CD1c-positive myeloid dendritic cell (primary cell): ENCODE measurements at regions not wholly inside any gene's neighbourhood (a gene's known extent, or its start where the extent isn't known, plus 50 kb on each side); places are given as distances from the start of the nearest gene placed in this dataset.

Source experiments
- DNase-seq: peaks from one replicate; pipeline ENCODE4 v3.0.0-alpha.2; 2016; ENCODE audit errors: extremely low spot score

DNA sequence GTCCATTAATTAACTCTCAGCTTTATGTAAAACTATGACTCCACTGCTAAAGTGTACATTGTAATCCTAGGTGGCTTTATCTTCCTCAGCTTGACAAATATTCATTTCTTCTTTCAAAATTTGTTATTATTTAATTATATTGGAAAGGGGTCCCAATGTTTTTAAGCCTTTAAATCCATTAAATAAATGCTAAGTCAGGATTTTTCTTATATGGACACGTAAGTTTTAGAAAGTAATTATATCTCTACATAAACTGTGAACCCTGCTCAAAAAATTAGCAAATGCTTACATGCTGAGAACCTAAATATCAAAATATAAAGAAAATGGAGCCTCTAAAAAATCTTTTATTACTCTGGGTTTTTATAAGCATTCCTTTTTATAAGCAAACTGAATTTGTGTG is 78.2 kb upstream of the MIR17HG start:
- no peak for DNase-seq

DNA sequence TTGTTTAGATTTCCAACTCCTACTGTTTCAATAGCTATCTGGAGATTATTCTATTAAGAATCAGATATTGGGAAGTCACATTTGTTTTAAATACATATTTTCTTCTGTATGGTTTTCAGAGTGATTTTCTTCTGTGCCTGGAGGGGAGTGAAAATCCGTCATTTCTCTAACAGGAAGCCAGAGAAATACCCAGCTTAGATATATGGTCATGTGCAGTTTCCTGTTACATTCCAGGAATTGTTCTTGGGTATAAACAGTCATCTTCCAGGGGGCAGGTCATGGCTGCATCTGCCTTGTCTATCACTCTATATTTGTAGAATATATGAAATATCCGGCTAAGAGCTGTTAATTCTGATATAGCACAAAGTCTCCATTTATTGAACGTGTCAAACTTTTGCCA is 77.5 kb upstream of the MIR17HG start:
- no peak for DNase-seq

DNA sequence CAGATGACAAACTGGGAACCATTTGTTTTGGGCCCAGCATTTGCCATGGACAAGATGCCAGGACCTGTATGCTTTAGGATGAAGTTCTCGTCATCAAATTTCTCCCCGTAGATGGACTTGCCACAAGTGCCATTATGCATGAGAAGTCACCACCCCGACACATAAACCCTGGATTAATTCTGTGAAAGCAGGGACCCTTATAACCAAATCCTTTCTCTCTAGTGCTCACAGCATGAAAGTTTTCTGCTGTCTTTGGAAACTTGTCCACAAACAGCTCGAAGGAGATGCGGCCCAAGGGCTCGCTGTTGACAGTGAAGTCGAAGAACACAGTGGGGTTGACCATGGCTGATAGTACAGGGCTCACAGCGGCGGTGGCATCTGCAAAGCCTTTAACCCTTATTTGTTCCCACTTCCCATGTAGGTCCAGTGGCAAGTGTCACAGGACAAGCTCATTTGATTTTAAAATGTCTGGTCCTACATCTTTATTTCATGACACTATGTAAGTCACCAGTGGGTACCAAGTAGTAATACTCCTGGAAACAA is 75.2 kb upstream of the MIR17HG start:
- no peak for DNase-seq

DNA sequence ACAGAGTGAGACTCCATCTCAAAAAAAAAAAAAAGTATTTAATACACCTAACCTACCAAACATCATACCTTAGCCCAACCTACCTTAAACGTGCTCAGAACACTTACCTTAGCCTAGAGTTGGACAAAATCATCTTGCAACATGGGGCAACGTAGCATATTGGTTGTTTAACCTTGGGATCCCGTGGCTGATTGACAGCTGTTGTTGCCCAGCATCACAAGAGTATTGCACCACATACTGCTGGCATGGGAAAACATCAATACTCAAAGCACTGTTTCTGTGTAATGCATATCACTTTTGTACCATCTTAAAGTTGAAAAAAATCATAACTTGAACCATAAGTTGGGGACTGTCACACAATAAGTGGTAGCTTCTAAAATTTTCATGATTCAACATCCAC is 73.8 kb upstream of the MIR17HG start:
- DNase-seq, result no peak

DNA sequence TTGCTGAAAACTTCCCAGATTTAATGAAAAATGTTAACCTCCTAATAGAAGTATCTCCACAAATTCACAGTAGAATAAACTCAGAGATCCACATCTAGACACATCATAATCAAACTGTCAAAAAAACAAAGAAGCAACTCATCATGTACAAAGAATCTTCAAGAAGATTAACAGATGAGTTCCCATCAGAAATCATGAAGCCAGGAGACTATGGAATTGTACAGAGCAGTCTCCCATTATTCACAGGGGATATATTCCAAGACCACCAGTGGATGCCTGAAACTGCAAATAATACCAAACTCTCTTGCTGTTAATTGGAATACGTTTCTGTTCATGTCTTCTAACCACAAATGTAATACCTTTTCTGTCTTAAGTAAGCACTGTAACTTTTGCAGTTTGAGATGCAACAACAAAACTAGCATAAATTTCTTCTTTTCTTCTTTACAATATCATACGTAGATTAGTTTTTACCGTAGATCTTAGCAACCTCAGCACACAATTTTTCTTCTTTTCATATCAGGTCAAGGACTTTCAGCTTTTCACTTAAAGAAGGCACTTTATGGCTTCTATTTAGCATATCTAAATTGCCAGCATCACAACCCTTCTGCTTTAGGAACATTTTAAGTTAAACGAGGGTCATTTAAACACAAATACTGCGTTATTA is 70.3 kb upstream of the MIR17HG start:
- no peak for DNase-seq

DNA sequence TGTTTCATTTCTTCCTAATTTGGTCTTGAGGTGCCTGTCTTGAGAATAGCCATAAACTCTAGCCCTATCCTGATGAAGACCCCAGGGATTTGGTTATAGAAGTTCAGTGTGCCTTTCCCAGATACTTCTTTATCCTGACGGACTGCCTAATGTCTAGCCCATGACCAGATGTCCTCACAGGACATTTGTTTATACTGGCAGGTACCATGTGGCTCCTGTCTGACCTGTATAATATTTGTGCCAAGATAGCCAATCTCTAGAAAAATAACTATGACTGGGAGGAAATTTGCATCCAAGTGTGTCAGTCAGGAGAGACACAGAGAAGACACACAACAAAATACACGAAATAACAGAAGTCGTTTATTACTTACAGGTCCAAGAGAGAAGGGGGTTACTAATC is 69.2 kb upstream of the MIR17HG start:
- no peak for DNase-seq

DNA sequence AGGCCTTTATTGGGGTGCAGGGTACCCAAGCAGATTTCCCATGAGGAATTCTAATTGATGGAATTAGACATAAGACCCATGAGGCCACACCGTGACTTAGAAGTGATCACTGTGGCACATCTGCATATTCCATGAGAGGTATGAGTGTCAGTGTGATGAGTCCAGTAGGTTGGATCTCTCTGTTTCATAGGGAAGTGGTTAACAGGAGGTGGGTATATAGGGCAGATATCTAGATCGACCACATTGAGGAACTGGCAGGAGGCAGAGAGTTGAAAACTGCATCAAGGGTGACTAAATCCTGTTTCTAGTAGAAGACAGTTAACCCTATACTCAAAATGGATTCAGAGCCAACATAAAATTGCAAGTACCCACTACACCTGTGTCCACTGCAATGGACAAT is 68.6 kb upstream of the MIR17HG start:
- DNase-seq, result peak; percentile 60

DNA sequence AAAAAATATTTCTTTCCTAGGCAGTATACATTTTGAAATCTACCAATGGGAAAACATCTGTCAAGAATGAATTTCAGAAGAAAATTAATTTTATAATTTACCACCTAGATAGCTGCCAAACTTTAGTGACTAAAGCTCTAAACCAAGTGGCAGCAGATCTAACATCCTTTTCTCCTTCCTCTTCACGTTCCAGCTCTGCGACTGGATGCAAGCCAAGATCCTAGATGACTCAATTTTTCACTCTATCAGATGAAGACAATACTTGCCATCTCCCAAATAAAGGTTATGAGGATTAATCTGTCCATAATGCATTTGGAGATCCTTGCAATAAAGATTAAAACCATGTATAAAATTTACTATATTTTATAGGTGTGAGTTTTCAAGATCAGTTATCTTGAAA is 66.7 kb upstream of the MIR17HG start:
- peak; percentile 18 for DNase-seq

DNA sequence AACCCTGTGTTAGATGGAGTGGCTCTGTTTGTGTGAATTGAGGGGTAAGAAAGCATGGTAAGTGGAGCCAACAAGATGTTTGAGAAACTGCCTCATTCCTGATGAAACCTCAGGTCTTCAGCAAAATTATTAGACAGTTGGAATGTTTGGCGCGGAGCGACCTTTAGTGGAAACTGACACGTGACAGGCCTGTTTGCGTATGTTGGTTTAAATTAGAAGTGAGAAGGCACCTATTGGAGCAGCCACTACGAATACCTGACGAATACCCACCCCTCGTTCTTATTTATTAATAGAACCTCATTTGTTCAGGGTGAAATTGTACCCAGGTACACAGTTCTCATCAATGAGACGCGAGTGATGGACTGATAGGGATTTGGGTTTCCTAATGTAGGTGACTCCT is 63.2 kb upstream of the MIR17HG start:
- DNase-seq, result no peak

DNA sequence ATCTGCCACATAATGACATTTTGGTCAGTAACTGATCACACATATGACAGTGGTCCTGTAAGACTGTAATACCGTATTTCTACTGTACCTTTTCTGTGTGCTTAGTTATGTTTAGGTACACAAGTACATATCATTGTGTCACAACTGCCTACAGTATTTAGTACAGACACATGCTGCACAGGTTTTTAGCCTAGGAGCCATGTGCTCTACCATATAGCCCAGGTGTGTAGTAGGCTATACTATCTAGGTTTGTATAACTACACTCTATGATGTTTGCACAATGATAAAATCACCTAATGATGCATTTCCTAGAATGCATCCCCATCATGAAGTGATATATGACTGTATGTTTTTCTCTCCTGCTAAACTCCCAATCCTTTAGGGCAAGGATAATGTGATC is 61.2 kb upstream of the MIR17HG start:
- no peak for DNase-seq

DNA sequence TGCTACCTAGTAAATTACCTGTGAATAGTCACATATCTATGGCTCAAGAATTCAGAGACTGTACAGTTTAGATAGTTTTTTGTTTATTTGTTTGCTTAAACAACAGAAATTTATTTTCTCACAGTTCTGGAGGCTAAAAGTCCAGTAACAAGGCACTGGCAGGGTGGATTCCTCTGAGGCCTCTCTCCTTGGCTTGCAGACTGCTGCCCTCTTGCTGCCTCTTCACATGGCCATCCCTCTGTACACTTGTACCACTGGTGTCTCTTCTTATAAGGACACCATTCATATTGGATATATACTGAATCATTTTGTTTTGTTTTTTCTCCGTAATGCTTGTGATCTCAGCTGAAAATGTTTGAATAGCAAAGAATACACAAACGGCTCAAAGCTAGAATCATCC is 56.4 kb upstream of the MIR17HG start:
- DNase-seq, result no peak

DNA sequence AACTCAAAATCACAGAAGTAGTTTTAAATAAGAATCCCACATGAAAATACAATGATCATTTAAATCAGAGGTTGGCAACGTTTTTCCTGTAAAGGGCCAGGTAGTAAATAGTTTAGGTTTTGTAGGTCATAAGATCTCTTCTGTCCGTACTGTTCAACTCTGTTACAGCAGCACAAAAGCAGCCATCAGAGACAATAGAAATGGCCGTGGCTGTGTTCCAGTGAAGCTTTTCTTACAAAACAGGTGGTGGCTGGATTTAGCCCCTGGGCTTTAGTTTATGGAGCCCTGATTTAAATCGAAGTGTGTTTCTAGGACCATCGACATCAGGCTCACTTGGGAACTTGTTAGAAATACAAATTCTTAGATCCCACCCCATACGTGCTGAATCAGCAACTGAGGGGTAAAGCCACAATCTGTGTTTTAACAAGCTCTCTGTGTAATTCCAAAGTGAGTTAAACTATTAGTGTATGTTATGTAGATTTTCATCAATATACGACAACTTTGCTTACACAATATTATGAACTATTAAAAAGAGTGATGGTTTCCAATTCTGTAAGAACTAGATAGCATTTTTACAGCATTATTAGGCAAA is 54.8 kb upstream of the MIR17HG start:
- DNase-seq, result no peak

DNA sequence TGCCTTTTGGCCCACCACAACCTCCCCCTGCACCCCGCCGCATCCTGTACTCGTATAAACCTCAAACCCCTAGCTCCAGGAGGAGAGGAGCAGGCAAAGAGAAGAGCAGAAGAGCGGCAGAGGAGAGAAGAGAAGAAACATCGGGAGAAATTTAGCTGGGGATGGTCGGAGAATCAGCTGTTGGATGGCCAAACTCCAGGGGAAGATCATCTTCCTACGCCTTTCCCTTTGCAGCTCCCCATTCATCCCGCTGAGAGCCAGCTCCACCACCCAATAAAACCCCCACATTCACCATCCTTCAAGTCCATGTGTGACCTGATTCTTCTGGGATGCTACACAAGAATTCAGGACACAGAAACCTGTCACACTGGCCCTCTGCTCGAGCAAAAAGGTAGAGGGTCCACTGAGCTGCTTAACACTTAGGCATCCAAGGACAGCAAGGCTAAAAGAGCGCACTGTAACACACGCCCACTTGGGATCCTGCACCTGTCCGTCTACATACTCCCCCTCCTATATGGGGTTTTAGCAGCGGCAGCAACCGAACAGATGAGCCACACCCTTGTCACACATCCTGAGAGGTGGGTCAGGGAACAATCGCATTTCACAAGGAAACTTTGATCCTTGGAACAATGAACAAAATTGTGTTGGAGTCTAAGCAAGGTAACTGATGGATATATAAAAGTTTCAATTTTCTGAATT is 51.6 kb upstream of the MIR17HG start:
- no peak for DNase-seq

DNA sequence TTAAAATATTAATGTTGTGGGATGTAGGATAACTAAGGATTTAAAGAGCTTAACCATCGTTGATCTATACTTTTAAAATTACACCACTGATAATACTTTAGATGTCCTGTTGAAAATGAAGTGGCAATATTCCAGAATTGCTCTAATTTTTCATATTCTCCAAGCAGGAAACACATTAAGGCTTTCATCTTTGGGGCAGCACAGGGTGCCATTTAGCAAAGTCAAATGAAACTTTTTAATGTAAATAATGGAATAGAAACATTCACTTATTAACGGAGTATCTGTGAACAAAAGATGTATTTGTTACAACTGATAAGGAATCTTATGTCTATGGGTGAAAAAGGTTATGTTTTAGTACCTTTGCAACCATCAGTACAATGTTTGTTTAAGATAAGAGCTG is 50.0 kb upstream of the MIR17HG start:
- no peak for DNase-seq
